Gastroesophageal sphincter (tissue), 3 donors: ENCODE measurements at regions not wholly inside any gene's neighbourhood (a gene's known extent, or its start where the extent isn't known, plus 50 kb on each side); places are given as distances from the start of the nearest gene placed in this dataset.

ENCODE experiments used
- CTCF ChIP-seq, 4 experiments: fragments of 200-600 bp in 2 of 4; fragments of 450-650 bp in 2 of 4; sonication (generic) in 1 of 4; IDR thresholded peaks; one replicate each; pipeline ENCODE4 v1.5.1; 2017 to 2019; ENCODE audit warnings: antibody characterized with exemption in 4 of 4, mild to moderate bottlenecking in 2 of 4, moderate library complexity in 2 of 4
- POLR2AphosphoS5 ChIP-seq: sonication (generic); formaldehyde crosslinking; IDR thresholded peaks from one replicate; pipeline ENCODE4 v1.6.1; 2017; ENCODE audit warnings: antibody characterized with exemption

- TF ChIP-seq CTCF (IDR thresholded peaks at IDR 0.05): no peak
- TF ChIP-seq POLR2AphosphoS5: no peak
Observed at GRCh38 chr10:62681211-62681940, 123.1 kb upstream of the ADO start.
